ENCODE measurements at regions not wholly inside any gene's neighbourhood (a gene's known extent, or its start where the extent isn't known, plus 50 kb on each side); places are given as distances from the start of the nearest gene placed in this dataset.
A peak's percentile ranks its signal among the peaks of the same experiment; 100 is the strongest.
"Not testable (repeated sequence)": the region's sequence is repeated elsewhere in the genome, so short reads cannot be mapped to it uniquely, and the experiment has no call there.

DNA sequence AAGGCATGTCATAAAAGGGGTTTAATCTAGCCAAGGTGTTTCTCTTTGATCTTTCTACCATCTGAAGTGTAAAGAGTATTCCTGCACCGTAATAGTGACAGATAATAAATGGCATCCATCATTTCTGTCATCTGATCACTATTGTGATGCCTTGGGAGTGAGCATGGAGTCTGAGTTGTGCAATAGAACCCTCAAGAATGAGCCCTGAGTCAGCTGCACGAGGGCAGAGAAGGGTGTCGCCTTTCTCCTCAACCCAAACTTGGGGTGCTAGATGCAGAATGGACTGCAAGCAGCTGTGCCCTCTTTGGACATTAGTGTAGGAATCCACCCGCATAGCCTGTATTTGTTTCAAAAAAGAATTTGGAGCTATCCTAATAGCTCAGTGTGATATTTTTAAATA is 115.2 kb downstream of the ZNF37A start:
- DNase-seq (ENCODE audit: low read depth in 2 of 2) = no peak

DNA sequence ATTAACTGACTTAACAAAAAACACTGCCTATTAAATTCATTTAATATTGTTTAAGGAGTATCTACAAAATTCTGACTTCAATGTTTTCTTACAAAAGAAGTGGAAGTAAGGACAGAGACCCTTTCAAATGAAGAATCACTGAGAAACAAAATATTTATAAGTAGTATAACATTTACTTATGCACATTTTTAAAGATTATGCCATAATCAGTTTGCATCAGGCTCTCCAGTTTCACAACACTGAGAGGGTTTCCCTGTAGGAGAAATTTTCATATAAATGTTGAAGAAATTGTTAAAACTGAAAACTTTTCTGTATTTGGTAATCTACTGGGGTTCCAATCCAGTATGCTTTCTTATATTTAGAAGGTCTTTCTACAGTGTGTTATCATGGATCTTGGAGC is 115.6 kb downstream of the ZNF37A start:
- not testable (repeated sequence) for DNase-seq (ENCODE audit: low read depth in 2 of 2)

DNA sequence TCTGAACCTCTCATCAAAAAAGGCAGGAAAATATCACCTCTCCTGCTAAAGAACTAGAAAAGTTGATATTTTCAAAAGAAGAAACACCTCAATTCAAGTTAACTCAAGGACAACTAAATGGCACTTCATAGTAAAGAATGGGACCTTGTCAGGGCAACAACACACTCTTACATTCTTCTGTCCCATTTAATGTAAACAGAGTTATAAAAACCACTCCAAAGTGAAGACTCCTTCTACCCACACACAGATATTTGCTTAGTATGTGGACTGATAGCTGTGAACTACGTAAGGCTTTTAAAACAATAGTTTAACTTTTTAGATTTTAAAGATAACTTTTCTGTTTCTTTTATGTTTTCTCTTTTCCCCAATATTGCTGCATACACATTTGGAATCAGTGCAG is 118.3 kb downstream of the ZNF37A start:
- DNase-seq (ENCODE audit: low read depth in 2 of 2) = no peak

DNA sequence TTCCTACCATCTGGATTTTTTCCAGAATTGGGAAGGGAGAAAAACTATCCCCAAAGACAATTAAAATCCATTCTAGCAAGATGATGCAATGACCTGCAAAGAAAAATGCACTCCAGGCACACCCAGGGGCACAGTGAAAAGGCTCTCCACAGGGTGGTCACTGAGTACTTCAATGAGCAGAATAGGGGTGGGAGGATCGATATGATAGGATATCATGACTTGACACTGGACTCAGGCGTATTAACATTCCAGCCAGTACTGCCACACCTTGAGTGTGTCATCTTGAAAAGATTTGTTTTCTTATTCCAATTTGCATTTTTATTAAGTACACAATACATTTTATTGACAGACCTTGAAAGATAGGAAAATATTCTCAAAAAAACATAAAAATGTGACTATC is 132.2 kb downstream of the ZNF37A start:
- no peak for DNase-seq (ENCODE audit: low read depth in 2 of 2)

DNA sequence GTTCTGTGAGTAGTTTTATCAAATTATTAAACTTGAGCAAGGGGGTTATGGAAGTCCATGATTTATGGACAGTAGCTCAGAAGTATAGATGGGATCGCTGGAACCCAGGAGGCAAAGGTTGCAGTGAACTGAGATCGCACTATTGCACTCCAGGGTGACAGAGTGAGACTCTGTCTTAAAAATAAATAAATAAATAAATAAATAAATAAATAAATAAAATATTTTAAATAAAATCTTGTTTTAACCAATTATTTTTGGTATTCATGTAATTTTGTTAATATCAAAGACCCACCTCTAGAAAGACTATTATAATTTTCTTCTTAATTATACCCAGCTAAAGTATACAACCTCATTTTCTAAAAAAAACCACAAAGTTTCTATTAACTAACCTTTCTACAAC is 134.3 kb downstream of the ZNF37A start:
- DNase-seq (ENCODE audit: low read depth in 2 of 2) = no peak

DNA sequence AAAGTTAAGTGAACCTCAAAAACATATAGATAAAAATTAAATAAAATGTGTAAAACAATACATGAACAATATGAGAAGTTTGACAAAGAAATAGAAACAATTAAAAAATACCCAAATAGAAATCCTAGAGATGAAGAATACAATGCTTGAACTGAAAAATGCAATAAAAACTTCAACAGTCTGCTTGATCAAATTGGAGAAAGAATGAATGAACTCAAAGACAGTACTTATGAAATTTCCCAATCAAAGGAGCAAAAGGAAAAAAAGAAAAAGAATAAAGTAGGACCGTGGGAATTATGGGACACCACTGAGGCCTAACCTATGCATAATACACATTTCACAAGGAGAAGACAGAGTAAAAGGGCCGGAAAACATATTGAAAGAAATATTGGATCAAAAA is 144.3 kb downstream of the ZNF37A start:
- DNase-seq (ENCODE audit: low read depth in 2 of 2) = not testable (repeated sequence)

DNA sequence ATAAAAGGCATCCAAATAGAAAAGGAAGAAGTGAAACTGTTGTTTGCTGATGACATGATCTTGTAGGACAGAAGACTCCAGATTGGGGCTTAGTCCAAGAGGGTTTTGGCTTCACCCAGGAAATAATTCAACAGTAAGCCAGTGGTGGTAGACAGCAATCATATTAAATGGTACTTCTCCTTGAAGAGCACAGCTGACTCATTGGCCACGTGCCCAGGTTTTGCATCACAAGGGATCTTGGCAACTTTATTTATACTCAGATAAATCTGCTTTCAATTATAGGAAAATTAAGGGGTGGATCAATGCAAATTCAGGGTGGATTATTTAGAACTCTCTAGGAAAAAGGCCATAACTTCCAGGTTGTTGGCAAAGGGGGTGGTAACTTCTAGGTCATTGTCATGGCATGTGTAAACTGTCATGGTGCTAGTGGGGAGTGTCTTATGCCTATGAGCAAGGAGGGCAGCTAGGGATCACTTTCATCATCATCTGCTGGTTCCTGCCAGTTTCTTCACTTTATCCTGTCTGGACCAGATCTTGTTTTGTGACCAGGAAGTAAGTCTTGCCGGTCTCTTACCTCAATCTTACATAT is 148.0 kb downstream of the ZNF37A start:
- DNase-seq (ENCODE audit: low read depth in 2 of 2) = not testable (repeated sequence)

DNA sequence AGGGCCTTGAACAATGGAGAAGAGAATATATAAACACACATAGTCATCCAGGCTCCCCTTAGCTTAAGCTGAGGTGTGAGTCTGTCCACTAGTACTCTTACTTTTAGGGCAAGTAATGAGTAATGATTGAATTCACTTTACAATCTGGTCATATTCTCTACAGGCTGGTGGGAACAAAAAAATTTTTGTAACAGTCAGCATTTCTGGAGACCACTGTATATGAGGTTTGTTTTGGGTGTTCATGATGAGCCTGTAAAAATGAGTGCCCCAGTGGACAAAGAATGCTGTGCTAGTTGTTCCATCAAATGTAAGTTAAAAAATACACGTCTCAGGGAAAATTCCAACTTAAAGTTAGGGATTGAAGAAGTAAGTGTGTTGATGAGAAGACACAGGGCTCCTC is 154.0 kb downstream of the ZNF37A start:
- DNase-seq (ENCODE audit: low read depth in 2 of 2) = not testable (repeated sequence)

DNA sequence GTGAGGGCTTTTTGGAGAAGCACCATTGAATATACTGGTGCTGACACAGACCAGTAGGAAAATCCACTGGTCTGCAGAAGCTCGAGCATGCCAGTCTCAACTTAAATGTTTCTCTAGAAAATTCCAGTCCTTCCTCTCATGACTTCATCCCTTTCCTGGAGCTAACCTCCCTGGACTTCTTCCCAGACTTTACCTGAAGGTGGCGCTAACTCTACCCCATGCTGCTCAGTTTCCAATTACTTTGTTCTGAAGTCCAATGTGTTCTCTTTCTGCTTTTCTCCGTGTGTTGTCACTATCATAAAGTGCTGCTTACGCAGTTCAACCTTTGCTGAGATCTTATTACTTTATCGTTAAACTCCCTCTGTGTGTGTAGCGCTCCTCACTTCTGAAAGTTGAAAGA is 158.4 kb downstream of the ZNF37A start:
- DNase-seq (ENCODE audit: low read depth in 2 of 2) = not testable (repeated sequence)

DNA sequence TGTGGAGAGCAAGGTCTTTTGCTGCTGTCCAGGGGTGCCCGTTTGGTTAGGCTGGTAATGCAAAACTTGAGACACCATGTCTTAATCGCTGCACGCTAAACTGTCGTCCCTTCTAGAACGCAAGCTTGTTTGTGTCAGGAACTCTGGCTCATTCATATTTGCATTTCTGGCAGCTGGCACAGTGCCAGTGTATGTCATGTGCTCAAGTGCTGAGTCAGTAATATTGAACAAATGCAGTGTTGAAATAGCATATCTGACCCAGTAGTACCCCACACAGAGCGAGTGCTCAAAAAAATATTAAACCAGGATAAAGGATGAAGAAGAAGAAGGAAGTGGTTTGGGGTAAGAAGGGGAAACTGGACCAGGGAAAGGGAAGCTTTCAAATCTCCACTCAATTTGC is 173.4 kb downstream of the ZNF37A start:
- DNase-seq (ENCODE audit: low read depth in 2 of 2) = not testable (repeated sequence)

DNA sequence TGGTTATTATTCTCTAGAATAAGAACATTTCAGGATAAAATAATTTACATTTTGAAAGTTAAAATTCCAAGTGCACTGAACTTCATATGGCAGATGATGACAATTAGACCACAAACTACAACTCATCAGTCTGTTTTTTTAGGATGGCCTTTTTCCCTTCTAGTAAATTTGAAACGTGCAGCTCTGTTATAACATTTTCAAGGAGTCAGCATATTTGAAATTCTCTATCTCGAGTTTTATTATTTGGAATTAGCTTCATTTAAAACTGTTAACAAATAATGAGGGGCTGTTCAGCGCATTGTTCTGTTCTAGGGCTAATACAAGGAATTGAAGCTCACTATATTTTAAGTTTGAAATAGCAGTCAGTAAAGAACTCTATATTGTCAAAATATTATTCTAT is 176.9 kb downstream of the ZNF37A start:
- not testable (repeated sequence) for DNase-seq (ENCODE audit: low read depth in 2 of 2)

DNA sequence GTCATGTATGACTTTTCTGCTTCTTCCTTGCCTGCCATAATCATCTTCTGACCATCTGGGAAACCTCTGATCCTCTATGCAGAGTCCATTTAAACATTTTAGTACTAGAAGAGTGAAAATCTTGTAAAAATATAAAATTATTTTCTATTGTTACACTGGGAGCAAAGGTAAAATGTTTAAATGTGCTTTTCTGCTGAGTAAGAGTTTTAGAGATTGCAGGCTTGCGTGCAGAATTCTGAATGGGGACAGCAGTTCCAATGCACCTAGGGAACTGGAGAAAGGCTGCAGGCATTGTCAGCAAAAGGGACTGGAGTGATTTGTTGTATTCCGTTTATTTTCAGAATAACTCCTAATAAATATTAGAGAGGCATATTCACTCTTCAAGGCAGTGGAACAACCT is 180.7 kb downstream of the ZNF37A start:
- not testable (repeated sequence) for DNase-seq (ENCODE audit: low read depth in 2 of 2)

DNA sequence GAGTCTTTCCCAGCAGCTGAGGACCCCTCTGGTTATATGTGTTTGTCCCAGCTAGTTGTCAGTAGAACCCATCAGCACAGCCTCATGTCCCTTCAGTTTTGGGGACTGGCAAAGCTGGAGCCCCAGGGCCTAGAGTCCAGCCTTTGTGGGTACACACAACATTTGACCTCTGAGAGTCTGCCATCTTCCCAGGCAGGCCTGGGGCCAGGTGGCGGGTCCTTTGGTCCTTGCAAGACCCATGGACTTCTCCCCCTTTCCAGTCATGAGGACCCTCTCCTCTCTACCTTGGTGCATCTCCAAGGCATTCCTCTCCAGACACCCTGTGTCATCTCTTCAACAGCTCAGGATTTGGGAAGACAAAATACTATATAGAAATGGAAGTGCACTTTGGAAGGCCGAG is 198.4 kb downstream of the ZNF37A start:
- DNase-seq (ENCODE audit: low read depth in 2 of 2) = not testable (repeated sequence)

DNA sequence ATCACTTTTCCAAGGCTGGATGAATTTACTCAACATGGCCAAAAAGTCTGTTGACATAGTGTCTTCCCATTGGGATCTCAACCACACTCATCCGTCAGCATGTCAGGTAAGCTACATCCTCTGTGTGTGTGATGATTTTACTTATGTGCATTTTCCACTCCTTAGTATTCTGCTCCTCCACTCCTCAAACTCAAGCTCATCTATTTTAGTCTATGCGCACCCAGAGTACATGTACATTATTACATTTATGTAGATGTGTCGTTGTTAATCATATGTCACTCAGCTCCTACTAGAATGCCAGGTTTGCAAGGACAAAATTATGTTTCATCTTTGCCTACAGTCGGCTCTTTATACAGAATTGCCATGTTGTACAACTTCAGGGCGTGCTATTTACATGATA is 216.0 kb downstream of the ZNF37A start:
- not testable (repeated sequence) for DNase-seq (ENCODE audit: low read depth in 2 of 2)

DNA sequence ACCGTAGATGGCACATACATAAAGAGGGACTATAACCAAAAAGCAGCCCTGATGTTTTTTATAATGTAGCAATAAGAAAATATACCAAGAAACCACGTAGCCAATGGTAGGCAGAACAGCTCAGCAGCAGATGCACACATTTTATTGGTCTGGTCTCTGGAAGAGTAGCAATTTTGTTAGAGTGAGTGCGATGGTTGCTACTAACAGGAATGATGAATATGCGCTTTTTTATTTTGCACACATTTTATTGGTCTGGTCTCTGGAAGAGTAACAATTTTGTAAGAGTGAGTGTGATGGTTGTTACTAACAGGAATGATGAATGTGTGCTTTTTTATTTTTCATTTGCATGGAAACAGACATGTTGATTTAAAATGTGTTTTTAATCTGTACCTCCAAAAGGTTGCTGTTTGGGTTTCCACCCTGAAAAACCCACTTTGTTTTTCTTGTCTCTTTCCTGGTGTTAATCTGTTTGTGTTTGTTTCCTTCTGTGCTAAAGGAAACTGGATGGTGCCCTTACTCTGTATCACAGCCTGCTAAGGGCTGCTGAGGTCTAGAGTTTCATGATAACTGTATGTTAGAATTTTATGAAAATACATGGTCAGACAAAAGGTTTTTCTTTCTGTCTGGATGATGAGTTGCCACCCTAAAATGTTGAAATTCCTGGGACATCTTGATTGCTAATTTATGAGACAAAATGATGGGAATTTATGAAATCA is 221.1 kb downstream of the ZNF37A start:
- not testable (repeated sequence) for DNase-seq (ENCODE audit: low read depth in 2 of 2)

DNA sequence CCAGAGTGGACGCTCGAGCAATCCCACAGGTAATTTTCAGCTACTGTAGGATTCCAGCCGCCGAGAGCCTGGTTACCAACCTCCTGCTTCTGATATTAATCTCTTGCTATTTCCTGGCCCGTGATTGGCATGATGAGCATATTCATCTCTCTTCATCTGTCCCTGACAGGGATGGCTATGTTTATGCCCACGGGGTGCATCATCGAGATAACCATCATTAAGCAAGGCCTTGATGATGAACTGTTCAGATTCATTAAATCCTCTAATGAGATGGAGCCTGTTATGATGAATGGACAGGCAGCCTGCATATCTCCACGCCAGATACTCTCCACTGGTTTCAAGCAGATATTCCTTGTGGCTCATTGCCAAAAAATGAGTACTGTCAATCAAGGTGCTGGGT is 227.3 kb downstream of the ZNF37A start:
- DNase-seq (ENCODE audit: low read depth in 2 of 2) = not testable (repeated sequence)

DNA sequence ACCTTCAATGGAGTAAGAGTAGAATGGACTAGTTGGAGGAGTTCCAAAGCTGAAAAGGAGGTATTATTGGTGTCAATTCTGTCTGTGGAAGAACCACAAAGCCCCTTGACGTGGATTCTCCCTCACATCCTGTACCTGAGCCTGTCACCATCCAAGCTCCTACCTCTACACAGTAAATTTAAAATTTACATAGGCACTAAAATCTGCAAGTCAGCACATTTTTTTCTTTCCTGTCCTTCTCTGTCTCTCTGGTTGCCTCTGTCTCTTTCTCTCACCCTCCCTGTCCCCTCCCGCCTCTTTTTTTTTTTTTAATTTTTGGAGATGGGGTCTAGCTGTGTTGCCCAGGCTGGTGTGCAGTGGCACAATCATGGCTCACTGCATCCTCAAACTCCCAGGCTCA is 236.2 kb downstream of the ZNF37A start:
- DNase-seq (ENCODE audit: low read depth in 2 of 2) = not testable (repeated sequence)

DNA sequence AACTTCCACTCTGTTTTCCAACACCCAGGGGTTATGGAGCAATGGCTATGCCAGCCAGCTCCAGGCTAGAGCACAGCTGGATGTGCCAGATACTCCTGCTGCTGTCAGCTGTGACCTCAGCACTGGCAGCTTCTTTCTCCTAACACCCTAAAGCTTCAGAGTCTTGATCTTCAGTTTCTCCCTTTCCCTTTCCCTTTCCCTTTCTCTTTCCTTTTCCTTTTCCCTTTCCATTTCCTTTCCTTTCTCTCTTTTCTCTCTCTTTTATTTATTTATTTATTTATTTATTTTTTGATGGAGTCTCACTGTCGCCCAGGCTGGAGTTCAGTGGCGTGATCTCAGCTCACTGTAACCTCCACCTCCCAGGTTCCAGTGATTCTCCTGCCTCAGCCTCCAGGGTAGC is 237.0 kb downstream of the ZNF37A start:
- not testable (repeated sequence) for DNase-seq (ENCODE audit: low read depth in 2 of 2)

DNA sequence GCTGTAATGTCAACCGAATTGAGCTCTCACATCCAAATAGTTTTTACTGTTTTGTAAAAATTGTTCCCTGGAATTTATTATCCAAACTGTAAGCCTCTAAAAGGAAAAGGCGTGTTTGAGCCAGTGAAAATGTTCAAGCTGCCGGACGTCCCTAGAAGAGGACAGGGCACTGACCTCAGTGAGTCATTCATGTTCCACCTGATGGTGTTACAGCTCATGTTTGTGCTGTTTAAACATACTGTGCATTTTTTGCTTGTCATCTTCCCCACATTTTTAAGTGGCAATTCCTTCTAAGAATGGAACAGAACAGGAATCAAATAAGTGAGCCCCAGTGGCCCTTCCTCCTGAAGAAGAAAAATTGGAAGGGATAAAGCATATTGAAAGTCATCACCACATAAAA is 239.6 kb downstream of the ZNF37A start:
- not testable (repeated sequence) for DNase-seq (ENCODE audit: low read depth in 2 of 2)

DNA sequence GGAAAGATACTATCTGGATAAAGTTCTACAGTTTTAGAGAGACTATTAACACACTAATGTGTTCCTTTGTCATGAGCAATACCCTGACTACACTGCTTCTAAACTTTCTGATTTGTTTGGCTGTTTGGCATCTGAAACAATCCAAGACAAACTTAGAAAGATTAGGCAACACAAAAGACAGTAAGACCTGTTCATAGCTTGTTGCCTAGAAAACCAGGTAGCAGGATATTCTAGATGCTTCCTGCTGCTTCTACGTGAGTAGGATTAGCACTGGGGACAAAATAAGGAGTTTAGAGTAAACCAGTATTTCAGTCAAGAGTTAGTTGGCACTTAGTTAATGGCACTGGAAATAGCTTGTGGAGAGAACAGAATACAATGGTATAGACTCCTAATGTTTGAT is 256.5 kb downstream of the ZNF37A start:
- not testable (repeated sequence) for DNase-seq (ENCODE audit: low read depth in 2 of 2)

DNA sequence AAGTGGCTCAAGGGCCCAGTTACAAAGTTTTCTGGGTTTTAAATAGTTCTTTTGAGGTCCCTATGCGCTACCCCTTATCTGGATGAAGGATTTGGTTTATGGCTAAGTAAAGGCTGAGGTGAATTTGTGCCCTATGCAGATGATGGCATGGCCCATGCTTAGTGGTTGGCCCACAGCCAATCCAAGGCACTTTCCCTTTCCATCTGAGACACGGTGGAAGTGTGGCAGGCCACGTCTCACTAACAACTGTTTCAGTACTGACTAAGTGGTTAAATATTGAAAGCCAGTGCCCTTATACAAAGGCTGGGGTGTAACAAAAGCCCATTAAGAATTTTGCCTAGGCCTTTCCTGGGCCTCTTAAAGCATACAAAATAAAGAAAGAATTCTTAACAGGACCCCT is 260.3 kb downstream of the ZNF37A start:
- DNase-seq (ENCODE audit: low read depth in 2 of 2) = peak in 1 of 2 donors; percentile 3

DNA sequence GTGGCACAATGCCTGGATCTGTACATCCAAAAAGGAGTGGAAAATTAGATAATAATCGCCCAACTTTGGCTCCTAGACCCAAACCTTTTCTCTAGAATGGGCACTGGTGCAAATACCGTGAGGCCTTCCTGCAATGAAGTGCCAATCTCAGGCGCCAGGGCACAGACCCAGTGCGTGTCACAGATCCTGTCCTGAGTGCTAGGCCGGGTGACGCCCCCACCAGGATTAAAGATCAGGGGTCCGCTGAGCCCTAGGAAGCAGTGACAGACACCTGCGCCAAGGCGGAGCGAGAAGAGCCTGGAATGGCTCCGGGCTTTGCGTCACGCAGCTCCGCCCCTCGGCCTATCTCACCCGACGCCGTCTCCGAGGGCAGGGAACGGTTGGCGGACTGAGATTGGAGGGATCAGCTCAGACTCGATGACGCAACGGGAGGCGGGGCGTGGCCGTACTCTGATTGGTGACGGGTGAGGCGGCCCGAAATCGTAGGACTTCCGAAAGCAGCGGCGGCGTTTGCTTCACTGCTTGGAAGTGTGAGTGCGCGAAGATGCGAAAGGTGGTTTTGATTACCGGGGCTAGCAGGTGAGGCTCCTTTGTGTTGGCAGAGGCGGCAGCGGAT is 261.9 kb downstream of the ZNF37A start:
- peak; percentile 49 to 63 for DNase-seq (ENCODE audit: low read depth in 2 of 2)

DNA sequence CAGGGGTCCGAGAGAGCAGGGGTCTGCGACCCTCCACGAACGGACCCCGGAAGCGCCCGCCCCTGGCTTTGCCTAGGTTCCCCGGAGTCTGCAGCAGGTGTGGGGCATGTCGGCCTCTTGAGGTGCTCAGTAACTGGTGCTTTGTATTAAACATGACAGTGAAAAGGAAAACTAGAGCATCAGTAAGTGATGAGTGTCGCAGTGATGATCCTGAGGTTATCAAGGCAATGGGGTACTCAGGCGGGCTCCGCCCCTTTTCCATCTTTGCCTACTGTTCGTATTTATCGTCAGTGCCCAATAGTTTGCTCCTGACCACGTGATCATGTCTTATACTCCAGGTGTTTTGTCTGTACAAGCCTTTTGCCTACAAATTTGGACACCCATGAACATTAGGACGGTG is 262.4 kb downstream of the ZNF37A start:
- DNase-seq (ENCODE audit: low read depth in 2 of 2) = not testable (repeated sequence)

Measured in stimulated activated CD4-positive, alpha-beta T cell treated with anti-CD3 and anti-CD28 coated beads, Interleukin-4, amount 100 ng/mL, for 48 hours (primary cell).